GM21576 (cell line): ENCODE measurements at regions not wholly inside any gene's neighbourhood (a gene's known extent, or its start where the extent isn't known, plus 50 kb on each side); places are given as distances from the start of the nearest gene placed in this dataset.

ENCODE experiments used
- ATAC-seq: cut with Tn5 transposase; IDR thresholded peaks from one replicate; pipeline ENCODE4 v1.9.1; 2021; ENCODE audit warnings: mild to moderate bottlenecking, moderate library complexity; ENCODE audit not compliant: unreplicated experiment

DNA sequence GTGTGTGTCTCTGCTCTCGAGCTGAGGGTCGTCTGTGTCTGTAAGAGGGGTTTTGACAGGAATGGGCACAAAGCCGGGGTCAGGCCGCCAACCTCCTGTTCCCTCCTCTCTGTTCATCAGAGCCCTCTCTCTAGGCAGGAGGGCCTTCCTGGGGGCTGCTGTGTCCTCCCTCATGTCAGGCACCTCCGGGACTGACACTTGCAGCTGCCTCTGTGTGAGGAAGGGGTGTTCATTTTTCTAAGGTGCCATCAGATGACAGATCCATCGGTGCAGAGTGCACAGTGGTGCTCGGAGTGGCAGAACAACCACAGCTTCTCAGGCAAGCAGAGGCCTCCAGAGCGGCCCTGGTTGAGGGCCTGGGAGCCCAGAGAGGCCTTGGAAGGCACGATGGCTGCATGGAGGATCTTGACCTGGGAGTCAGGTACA lies 265.4 kb upstream of the B3GAT1 start:
- ATAC-seq, result no peak

DNA sequence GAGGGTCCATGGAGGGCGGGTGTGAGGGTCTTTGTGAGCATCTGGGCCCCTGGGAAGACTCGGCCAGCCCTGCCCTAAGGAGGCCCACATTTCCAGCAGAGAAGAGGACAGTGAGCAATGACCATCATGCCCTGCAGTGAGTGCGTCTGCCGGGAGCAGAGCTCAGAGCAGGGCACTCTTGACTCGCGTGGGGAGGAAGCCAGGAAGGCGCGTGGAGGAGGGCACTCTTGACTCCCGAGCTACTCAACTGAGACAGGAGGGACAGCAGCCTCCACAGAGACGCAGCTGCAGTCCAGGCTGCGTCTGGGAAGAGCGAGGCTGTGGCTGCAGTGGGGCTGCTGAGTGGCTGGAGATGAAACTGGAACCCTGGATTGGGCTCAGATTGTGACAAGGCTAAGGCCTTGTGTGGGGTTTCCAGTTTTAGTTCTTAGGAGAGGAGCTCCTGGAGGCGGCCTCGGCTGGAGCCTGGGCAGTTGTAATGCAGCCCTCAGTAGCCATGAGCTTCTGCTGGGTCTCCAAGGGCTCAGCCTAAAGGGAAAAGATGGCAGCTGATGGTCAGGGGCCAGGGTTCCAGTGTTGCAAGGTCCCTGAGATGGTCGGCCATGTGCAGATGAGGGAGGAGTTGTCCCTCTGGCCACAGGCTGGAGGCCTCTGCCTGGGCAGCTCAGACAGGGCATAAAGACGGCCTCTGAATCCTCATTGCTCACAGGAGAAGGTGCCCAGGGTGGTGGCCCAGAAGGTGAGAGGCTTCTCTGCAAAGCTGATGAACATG lies 264.7 kb upstream of the B3GAT1 start:
- ATAC-seq, result no peak

DNA sequence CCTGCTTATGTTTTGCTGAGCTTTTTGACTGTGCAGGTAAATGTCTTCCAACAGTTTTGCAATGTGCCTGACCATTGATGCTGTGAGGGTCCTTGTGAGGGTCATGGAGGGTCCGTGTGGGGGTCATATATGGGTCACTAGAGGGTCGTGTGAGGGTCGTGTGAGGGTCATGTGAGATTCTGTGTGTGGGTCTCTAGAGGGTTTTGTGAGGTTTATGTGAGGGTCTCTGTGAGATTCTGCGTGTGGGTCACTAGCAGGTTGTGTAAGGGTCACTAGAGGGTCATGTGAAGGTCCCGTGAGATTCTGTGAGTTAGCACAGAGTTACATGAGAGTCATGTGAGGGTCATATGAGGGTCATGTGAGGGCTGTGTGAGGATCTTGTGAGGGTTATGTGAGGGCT lies 263.9 kb upstream of the B3GAT1 start:
- no peak for ATAC-seq

DNA sequence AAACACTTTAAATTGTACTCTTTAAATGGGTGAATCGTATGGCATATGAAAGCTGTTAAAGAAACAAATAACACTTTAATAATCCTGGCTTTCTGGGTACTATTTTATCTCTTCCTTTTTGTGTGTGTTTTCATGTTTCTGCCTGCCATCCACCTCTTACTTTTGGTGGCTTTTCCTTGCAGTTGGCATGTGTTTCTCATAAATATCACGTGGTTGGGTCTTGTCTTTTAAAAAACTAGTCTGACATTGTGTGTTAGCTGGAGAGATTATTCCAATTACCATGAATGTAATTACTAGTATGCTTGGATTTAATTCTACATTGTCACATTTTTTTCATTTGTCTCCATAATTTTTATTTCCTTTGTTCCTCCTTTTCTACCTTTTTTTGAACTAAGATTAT lies 262.9 kb upstream of the B3GAT1 start:
- no peak for ATAC-seq

DNA sequence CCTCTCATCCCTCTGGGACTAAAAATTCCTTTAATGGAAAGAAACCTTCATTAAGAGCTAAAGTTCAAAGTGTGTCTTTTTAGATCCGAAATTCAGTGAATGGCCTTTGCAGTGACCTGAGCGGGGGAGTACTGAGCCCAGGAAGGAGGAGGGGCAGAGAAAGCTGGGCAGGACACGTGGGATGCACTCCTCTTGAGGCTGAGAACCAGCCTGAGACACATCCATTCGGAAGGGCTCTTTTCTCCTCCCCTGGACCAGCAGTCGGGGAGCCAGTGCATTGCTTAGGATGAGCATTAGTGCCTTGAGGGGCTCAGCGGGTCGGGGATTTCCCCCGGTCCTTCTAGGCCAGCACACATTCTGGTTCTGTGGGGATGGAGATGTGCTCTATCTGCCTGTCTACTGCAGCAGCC lies 258.9 kb upstream of the B3GAT1 start:
- no peak for ATAC-seq

DNA sequence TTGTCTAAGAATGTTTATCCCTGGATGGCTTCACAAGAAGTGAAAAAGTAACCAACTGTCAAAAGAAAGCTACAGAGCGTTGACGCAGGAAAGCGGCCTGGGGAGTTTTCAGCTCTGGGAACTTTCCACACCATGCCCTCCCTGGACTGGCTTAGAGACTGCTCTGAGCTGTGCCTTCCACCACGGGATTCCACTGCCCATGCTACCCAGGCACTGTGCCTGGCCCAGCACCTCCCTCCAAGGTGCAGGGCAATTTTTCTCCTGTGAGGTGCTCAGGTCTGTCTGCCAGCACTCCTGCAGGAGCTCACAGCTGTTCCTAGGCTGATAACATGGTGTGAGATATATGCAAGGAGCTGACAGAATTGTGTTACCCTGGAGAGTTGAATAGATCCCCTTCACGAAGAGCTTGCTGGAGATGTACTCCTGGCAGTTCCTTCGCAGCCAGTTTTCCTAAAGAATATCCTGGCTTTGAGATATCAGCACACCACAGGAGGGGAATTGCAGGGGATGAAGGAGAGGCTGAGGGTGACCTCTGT lies 258.3 kb upstream of the B3GAT1 start:
- no peak for ATAC-seq

DNA sequence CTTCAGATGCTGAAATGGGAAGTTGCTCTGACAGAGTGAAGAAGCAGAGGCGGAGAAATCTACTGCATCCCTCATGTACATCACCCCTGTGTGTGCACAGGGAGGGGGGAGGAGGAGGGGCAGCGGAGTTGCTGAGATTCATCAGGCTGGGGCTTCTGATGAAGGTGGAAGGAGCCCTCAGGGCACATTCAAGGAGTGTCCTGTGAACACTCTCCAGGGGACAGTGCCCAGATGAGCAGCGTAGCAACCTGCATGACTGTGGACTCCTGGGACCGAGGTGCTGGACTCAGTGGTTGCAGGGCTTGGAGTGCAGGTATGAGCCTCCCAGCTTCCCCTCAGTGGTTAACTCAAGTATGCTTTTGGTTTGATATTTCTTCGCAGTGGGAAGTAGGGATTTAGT lies 257.8 kb upstream of the B3GAT1 start:
- no peak for ATAC-seq

DNA sequence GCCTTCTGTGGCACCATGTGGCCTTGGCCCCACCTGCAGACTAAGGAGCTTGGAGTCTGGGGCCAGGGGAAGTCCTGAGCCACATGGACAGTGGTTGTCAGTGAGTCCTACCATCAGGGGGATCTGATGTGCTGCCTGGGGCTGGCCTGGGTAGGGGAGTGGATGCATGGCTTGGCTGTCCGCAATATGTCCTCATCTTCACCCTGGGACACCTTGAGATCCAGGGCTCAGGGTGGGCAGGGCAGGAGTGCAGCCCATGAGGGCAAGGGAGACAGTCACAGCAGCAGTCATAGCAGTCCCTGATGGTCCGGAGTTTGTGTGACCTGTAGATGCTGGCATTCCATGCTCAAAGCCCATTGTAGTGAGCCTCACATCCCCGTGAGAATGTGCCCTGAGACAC lies 256.8 kb upstream of the B3GAT1 start:
- no peak for ATAC-seq

DNA sequence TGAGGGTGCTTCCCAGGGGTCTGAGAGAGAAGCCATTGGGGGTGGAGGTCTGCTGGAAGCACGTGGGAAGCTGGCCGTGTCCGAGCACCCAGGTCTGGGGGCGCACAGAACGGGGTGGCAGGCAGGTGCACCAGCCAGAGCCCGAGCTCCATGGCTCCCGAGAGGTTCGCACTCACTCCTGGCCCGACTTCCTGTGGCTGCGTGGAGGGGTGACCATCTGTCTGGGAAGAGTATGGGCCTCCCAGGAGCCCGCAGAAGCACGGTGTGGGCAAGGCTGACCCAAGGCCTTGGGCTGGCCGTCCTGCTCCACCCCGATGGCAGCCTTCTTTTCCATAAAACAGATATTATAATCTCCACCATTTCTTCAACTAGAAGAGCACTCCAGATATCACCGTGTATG lies 256.0 kb upstream of the B3GAT1 start:
- no peak for ATAC-seq

DNA sequence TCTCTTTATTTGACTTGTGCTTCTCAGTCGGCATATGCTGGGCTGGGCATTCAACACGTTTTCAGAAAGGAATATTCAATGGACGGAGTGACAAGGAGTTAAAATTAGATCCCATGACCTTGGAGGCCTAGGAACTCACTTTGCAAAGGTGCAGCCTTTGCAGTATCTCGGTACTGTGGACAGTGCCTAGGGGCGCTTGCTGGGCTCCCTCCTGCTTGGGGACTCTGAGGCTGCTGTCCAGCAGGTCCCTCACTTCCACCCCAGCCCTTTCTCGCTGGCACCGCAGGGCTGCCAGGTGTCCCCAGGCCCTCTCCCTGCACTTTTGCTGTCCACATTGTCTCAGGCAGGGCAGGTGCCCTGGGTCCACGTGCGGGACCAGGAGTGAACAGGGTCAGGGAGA lies 255.5 kb upstream of the B3GAT1 start:
- ATAC-seq, result no peak

DNA sequence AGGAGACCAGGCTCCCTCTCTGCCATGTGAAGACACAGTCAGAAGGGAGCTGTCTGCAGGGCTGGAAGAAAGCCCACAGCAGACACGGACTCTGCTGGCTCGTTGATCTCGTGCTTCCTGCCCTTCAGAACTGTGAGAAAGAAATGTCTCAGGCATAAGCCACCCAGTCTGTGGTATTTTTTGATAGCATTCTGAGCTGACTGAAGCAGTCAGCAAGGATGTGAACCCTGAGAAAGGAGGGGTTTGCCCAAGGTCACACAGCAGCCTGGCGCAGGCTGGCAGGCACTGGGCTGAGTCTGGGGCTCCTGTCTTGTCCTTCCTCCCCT lies 255.1 kb upstream of the B3GAT1 start:
- no peak for ATAC-seq

DNA sequence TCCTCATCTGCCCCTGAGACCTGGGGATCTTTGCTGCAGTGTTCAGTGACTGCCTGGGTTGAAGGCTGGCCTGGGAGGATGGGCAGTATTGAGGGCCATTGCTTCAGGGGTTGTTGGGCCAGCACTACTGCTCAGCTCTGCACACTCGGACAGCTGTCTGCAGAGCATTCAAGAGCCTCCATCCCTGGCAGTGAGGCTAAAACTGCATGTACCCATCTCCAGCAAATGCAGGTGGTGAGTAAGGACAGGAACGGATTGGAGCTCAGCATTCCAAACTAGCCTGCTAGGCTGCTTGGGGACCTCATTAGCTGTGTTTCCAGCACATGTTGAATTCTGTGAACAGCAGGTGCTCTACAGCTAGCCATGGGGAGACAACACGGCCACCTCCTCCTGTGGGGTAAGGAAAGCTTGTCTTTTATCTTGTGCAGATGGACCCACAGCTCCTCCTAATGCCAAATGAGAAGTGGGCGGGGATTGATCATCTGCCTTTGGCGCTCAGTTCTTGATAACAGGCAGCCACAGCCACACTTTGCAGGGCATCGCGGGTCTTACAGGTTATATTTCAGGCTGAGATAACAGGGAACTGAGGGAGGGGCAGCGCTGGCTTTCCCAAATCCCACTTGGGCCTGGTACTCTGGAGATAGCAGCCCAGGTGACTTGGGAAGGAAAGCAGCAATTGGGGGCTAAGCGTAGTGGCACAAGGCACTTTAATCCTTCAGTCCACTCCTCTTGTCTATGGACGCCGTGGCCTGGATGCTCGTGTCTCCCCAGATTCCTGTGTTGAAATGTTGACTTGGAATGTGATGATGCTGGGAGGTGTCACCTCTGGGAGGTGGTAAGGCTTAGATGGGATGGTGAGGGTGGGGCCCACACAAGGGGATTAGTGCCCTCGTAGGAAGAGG lies 254.5 kb upstream of the B3GAT1 start:
- ATAC-seq, result no peak

DNA sequence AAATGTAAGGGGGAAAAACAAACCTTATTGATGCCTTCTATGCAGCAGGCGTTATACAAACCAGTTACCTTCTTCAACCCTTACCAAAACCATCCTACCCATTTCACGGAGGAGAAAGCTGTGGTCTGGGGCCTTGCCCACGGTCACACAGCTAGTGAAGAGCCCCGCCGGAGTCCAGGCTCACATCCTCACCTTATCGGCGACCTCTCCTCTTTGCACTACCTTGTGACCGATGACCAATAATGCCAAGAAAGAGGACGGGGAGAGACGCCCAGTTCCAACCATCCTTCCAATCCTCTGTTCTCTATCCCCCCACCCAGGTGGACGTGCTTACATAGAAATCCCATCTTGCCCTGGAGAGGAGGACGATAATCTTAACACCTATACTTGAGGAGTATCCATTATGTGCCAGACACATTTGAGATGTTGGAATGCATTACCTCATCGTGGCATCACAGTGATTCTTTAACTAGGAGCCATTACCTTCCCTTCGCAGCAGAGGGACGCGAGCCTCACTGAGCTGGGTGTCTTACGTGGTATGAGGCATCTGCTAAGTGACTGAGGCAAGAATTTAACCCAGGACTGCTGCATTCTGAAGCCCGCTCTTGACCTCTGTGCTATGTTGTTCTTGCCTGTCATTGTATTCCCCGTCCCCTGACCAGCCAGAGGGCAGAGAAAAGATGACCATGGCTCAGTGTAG lies 253.7 kb upstream of the B3GAT1 start:
- ATAC-seq, result no peak

DNA sequence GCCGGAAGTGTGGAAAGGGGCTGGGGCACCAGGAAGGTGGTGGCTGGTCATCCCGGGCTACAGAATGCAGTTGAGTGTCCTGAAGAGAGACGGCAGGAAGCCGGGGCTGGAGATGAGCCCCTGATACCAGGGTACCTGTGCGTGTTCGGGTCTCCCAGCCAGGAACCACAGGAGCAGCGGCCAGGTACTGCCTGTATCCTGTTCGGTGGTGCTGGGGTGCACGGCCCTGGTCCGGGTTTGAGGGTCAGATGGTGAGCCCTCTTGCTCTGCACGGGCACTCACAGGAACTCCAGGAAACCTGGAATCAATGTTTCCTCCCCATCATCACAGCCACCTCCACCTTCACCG lies 253.1 kb upstream of the B3GAT1 start:
- ATAC-seq, result no peak

DNA sequence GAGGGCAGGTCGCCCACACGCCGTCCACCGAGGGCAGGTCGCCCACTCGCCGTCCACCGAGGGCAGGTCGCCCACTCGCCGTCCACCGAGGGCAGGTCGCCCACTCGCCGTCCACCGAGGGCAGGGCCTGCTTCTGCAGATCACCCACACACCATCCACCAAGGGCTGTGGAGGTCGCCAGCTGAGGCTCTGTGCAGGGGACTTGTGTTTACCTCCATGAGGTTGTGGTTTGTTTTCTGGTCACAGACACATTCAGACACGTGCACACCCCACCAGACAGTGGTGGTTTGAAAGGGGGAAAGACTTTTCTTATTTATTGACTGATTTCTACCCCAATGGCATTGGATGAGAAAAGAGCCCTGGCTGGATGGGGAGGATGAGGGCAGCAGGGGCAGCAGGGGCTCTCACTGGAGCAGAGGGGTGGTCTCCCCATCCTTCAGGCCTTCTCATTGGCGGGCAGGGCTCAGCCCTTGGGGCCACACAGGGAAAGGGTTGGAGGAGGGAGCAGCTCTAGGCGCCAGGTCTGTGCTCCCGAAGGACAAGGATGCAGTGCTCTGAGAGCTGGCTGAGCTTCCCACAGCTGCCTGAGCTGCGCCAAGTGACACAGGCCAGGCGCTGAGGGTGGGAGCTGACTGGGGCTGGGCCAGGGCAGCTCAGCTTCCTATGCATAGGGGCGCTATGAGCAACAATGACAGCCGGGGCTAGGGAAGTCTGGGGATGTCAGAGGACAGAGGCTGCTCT lies 252.6 kb upstream of the B3GAT1 start:
- ATAC-seq, result no peak

DNA sequence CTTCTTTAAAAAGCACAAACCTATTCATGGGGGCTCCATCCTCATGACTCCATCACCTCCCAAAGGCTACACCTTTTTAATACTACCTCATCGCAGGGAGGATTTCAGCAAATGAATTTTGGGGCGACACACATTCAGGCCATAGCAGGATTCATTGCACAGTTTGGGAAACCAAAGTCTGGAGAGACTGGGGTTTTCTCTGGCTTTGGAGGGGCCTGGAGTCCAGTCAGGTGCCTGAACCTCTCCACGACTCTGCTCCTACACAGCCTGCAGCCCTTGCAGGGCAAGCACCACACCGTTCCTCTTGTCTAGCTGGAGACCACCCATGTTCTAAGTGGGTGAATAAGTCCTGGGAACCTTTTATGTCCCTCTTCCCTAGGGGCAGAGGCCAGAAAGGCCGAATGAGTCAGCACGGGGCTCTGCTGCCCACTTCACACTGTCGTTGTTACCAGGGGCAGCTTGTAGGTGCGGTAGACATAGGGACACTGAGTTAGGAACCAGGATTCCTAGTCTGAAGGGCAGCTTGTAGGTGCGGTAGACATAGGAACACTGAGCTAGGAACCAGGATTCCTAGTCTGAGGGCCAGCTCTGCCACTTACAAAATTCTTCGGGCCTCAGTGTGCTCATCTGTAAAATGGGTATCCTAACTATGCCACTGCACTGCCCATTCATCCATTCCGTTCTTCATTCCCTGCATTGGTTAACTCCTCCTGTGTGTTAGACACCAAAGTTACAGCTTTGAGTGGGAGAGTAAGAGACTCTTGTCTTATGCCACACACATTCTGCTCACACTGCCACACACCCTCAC lies 251.7 kb upstream of the B3GAT1 start:
- no peak for ATAC-seq

DNA sequence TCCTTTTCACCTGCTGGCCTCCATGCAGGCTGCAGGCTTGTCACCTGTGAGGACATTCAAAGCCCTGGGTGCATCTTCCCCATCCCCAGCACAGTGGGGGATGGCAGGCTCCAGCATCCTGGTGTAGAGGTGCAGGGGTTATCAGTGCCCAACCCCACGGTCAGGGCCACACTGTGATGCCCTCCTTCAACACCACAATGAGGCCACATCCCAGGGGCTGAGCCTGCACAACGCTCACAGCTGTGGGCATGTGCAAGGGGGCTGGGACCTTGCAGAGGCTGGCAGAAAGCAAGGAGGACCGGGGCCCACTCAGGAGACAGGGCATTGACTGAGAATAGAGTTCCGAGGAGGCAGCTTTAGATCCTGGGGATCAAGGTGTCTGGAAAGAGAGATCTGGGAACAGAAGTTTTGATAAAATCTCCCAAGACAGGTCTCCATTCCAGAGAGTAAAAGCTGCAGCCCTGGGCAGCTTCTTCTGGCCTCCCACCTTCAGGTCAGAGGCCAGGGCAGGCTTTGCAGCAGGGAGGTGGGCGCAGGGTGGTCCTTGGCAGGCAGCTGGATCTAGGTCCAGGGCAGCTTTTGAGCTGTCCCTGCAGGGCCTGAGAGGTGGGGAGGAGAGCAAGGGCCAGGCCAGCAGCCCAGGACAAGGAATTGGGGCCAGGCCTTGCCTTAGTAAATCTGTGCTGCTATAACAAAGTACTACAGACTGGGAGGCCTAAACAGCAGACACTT lies 250.8 kb upstream of the B3GAT1 start:
- no peak for ATAC-seq

DNA sequence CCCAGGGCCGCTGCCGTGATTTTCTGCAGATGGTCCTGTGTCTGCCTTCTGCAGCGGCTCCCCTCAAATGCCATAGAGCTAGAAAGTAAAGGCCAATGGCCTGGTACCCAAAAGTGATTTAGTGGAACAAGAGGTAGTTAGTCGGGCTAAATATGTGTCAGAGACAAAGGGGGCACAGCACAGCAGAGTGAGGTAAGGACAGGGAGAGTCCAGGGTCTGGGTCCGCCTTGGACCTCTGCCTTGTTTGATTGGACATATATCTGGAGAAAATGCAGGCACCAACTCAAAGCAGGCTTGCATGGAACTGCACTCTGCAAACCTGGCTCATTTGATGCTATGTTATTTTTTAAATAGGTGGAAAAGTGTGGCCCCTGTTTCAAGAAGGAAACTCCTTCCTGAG lies 249.6 kb upstream of the B3GAT1 start:
- no peak for ATAC-seq

DNA sequence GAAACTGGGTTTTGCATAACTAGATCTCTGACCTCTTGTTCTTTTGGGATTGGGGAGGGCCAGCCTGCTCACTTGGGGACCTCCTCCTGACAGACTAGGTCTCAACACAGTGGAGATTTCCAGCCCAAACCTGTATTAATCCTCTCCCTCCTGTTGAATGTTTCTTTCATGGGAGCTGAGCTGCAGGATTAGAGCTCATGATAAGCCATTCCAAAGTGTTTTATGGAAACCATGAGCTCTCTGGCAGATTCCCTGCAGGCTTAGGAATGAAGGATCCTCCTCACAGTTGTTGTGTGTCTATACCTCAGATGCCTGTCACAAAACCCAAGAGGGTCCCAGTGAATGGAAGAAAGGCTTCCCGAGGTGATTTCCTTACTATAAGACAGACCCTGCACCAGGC lies 248.4 kb upstream of the B3GAT1 start:
- no peak for ATAC-seq
